ENCODE measurements at regions not wholly inside any gene's neighbourhood (a gene's known extent, or its start where the extent isn't known, plus 50 kb on each side); places are given as distances from the start of the nearest gene placed in this dataset.

DNA sequence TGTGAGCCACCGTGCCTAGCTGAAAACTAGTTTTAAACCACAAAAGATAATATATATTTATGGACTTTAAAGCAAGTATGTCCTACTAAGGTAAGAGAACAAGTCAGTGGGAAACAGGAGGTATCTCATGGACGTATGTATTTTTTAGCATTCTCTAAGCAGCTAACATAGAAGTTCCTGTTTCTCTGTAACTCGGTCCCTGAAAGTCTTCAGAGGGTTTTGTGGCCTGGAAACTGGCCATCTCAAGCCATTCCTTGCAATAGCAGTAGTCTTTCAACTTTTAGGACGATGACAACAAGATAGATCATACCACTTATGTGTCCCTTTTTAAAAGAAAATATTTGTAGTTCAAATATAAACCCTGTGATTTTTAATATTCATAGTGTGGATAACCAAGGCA is 95.6 kb upstream of the RALGAPA2 start:
- Histone ChIP-seq H2AFZ (ENCODE audit: low read depth, low read length) (no peak overlapping the region), H4K20me1 (ENCODE audit: insufficient read depth) (no peaks in the 10 kb centered on the region), H3K27ac (ENCODE audit: low read length) (no peak overlapping the region), H3K4me2 (ENCODE audit: low read length) (no peak overlapping the region), H3K4me3 (ENCODE audit: low read length) (no peak overlapping the region), H3K9me3 (ENCODE audit: low read length) (no peaks in the 10 kb centered on the region), H3K9ac (ENCODE audit: low read length) (no peak overlapping the region), H3F3A (ENCODE audit: insufficient read depth, low read length, poor library complexity, severe bottlenecking) (no peaks in the 10 kb centered on the region), H3K36me3 (ENCODE audit: insufficient read depth, low read length) (no peaks in the 10 kb centered on the region), H3K79me2 (replicated peaks; ENCODE audit: insufficient read depth, low read length) (no peaks in the 10 kb centered on the region), H3K9me2 (ENCODE audit: insufficient read depth, low read length) (no peaks in the 10 kb centered on the region), H3K27me3 (ENCODE audit: insufficient read depth, low read depth, low read length) (no peaks in the 10 kb centered on the region)
- TF ChIP-seq, protein P1, sequence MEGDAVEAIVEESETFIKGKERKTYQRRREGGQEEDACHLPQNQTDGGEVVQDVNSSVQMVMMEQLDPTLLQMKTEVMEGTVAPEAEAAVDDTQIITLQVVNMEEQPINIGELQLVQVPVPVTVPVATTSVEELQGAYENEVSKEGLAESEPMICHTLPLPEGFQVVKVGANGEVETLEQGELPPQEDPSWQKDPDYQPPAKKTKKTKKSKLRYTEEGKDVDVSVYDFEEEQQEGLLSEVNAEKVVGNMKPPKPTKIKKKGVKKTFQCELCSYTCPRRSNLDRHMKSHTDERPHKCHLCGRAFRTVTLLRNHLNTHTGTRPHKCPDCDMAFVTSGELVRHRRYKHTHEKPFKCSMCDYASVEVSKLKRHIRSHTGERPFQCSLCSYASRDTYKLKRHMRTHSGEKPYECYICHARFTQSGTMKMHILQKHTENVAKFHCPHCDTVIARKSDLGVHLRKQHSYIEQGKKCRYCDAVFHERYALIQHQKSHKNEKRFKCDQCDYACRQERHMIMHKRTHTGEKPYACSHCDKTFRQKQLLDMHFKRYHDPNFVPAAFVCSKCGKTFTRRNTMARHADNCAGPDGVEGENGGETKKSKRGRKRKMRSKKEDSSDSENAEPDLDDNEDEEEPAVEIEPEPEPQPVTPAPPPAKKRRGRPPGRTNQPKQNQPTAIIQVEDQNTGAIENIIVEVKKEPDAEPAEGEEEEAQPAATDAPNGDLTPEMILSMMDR (IDR thresholded peaks at IDR 0.05; ENCODE audit: poor library complexity, severe bottlenecking): no peak
- TF ChIP-seq SMC3 (conservative IDR thresholded peaks at IDR 0.05; ENCODE audit: poor library complexity) (no peak), EZH2 (IDR thresholded peaks at IDR 0.05; ENCODE audit: borderline replicate concordance, insufficient read depth, low read length, poor library complexity, severe bottlenecking) (no peak), TAF1 (IDR thresholded peaks at IDR 0.05; ENCODE audit: low read depth) (no peak), EP300 (conservative IDR thresholded peaks at IDR 0.05; ENCODE audit: poor library complexity, severe bottlenecking) (no peak), MXI1 (conservative IDR thresholded peaks at IDR 0.05; ENCODE audit: poor library complexity, severe bottlenecking) (no peak), RAD21 (conservative IDR thresholded peaks at IDR 0.05) (no peak), POLR2AphosphoS5 (IDR thresholded peaks at IDR 0.05) (no peak)
- TF ChIP-seq, protein P2, sequence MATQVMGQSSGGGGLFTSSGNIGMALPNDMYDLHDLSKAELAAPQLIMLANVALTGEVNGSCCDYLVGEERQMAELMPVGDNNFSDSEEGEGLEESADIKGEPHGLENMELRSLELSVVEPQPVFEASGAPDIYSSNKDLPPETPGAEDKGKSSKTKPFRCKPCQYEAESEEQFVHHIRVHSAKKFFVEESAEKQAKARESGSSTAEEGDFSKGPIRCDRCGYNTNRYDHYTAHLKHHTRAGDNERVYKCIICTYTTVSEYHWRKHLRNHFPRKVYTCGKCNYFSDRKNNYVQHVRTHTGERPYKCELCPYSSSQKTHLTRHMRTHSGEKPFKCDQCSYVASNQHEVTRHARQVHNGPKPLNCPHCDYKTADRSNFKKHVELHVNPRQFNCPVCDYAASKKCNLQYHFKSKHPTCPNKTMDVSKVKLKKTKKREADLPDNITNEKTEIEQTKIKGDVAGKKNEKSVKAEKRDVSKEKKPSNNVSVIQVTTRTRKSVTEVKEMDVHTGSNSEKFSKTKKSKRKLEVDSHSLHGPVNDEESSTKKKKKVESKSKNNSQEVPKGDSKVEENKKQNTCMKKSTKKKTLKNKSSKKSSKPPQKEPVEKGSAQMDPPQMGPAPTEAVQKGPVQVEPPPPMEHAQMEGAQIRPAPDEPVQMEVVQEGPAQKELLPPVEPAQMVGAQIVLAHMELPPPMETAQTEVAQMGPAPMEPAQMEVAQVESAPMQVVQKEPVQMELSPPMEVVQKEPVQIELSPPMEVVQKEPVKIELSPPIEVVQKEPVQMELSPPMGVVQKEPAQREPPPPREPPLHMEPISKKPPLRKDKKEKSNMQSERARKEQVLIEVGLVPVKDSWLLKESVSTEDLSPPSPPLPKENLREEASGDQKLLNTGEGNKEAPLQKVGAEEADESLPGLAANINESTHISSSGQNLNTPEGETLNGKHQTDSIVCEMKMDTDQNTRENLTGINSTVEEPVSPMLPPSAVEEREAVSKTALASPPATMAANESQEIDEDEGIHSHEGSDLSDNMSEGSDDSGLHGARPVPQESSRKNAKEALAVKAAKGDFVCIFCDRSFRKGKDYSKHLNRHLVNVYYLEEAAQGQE (IDR thresholded peaks at IDR 0.05; ENCODE audit: borderline replicate concordance): no peak

DNA sequence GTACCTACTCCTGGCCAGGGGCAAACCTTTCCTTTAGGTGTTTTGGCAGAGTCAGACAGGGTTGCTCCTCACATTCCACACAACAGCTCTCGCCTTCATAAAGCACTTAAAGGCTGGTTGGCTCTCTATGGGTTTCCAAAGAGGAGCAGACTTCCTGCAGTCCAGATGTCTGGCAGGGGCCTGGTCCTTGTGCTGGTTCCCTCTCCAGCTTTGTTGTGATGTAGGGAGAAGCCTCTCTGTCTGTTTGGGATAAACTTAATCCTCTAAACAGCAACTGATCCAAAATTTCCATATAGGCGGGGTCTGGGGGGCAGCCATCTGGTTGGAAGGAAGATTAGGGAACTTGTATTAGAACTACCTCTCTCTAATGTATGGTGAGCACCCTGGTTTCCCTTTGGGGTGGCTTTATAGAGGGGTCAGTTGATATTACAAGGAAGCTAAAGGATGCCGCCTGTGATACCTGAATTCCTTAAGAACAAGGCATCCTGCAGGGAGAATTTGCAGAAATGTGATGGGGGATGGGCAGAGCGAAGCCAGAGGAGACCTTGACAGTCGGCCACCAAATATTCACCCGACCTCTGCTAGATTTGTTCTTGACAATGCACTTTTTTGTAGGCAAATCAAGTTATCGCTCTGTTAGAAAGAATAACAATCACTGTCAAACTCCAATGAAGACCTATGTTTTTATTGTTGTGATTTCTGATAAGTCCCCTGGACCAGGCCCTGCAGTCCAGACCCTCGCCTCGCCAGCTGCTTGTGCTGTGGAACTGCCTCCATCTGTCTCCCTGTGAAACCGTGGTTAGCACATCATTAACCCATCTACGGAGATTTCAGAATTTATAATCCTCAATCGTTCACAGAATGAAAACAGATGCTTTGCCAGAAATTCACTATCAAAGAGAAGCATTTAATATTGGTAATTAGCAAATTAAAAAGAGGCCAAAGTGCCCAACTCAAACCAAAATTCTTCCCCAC is 94.0 kb upstream of the RALGAPA2 start:
- Histone ChIP-seq H3K9ac (ENCODE audit: low read length) (no peak overlapping the region), H3K9me3 (ENCODE audit: low read length) (no peaks in the 10 kb centered on the region), H2AFZ (ENCODE audit: low read depth, low read length) (no peak overlapping the region), H3K27me3 (ENCODE audit: insufficient read depth, low read depth, low read length) (no peaks in the 10 kb centered on the region), H3K9me2 (ENCODE audit: insufficient read depth, low read length) (no peaks in the 10 kb centered on the region), H3K79me2 (replicated peaks; ENCODE audit: insufficient read depth, low read length) (no peaks in the 10 kb centered on the region), H3K4me3 (ENCODE audit: low read length) (no peak overlapping the region), H3K4me2 (ENCODE audit: low read length) (no peak overlapping the region), H3K27ac (ENCODE audit: low read length) (no peak overlapping the region), H3K36me3 (ENCODE audit: insufficient read depth, low read length) (no peaks in the 10 kb centered on the region), H4K20me1 (ENCODE audit: insufficient read depth) (no peaks in the 10 kb centered on the region), H3F3A (ENCODE audit: insufficient read depth, low read length, poor library complexity, severe bottlenecking) (no peaks in the 10 kb centered on the region)
- TF ChIP-seq, protein P1 (IDR thresholded peaks at IDR 0.05; ENCODE audit: poor library complexity, severe bottlenecking): no peak
- TF ChIP-seq, protein P2 (IDR thresholded peaks at IDR 0.05; ENCODE audit: borderline replicate concordance): no peak
- TF ChIP-seq SMC3 (conservative IDR thresholded peaks at IDR 0.05; ENCODE audit: poor library complexity) (no peak), EP300 (conservative IDR thresholded peaks at IDR 0.05; ENCODE audit: poor library complexity, severe bottlenecking) (no peak), TAF1 (IDR thresholded peaks at IDR 0.05; ENCODE audit: low read depth) (no peak), POLR2AphosphoS5 (IDR thresholded peaks at IDR 0.05) (no peak), EZH2 (IDR thresholded peaks at IDR 0.05; ENCODE audit: borderline replicate concordance, insufficient read depth, low read length, poor library complexity, severe bottlenecking) (no peak), MXI1 (conservative IDR thresholded peaks at IDR 0.05; ENCODE audit: poor library complexity, severe bottlenecking) (no peak), RAD21 (conservative IDR thresholded peaks at IDR 0.05) (no peak)
